ENCODE measurements at regions not wholly inside any gene's neighbourhood (a gene's known extent, or its start where the extent isn't known, plus 50 kb on each side); places are given as distances from the start of the nearest gene placed in this dataset.

DNA sequence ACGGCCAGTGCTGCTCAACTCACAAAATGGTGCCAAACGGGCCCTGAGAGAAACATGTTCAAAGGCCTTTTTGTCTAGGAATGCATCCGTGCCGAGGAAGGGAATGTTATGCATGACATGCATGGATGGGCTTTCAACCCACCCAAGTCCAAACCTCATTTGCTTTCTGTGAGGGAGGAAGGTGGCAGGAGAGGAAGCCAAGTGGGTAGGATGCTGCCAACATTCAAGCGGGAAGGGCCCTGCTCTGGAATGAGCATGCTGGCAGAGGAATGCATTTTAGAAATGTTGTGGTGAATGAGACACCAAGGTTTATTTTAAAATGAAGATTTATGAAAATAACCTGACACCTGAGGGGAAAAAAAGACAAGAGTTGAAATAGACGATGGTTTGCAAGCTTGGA, 479.1 kb downstream of the CCDC171 start:
- intact Hi-C loops (cut with micrococcal nuclease), result loop anchor here (10.0 kb wide), 1 partner anchor 63 kb away; no protein-coding TSS in a partner anchor
- CTCF ChIA-PET, result interaction anchor here (1.0 kb wide), 1 partner anchor 101 kb away, joined by 7 read pairs; no protein-coding TSS in a partner anchor

DNA sequence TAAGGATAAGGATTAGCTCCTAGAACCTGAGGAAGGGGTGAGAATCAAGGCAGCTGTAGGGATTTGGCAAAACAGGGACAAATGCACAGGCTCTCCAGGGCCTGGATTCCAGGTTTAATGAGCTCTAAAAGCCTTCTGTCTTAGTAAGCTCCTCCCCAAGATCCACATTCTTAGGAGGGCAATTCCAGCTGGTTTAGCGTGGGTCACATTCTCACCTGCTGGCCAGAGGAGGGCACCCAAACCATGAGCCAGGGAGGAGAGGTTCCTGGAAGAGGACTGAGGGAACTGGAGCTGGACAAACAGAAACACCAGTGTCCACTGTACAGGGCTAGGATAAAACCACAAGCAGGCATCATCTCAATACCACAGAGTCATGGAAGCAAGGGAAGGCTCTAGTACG, 480.0 kb downstream of the CCDC171 start:
- ChIA-PET POLR2A (no interaction called here), RAD21 (ENCODE audit: low non-redundant PET in 1 of 2, low total read pairs in 2 of 2, uncharacterized antibody in 2 of 2, unreplicated experiment in 2 of 2) (no interaction called here), CTCF (interaction anchor here (0.7 to 1.0 kb wide), 2 partner anchors 100 to 195 kb away, joined by 3 to 7 read pairs; no protein-coding TSS in a partner anchor)
- DNase-seq (ENCODE audit: low read depth, low spot score) (peak; percentile 10), ATAC-seq (peak; percentile 46)
- Histone ChIP-seq H3K4me2 (ENCODE audit: low read length) (no peak overlapping the region), H3K36me3 (ENCODE audit: control insufficient read depth in 1 of 2, insufficient read depth in 2 of 2, low read length in 2 of 2) (no peaks in the 10 kb centered on the region), H3K4me3 (replicated peaks in 1 of 2; ENCODE audit: low read depth in 1 of 2, low read length in 2 of 2) (no peak overlapping the region), H4K20me1 (ENCODE audit: insufficient read depth) (no peaks in the 10 kb centered on the region), H3K9me3 (ENCODE audit: control insufficient read depth in 1 of 2, insufficient read depth in 1 of 2, low read depth in 1 of 2, low read length in 2 of 2) (no peaks in the 10 kb centered on the region), H3K9me2 (ENCODE audit: insufficient read depth) (no peaks in the 10 kb centered on the region), H3K79me2 (ENCODE audit: insufficient read depth, low read length) (no peaks in the 10 kb centered on the region), H3K27ac (ENCODE audit: low read depth, low read length) (no peak overlapping the region), H3K27me3 (ENCODE audit: insufficient read depth, low read length) (no peaks in the 10 kb centered on the region), H2AFZ (ENCODE audit: low read depth, low read length, poor library complexity, severe bottlenecking) (no peak overlapping the region), H3K9ac (ENCODE audit: low read length) (no peak overlapping the region), H3K4me1 (ENCODE audit: control insufficient read depth in 1 of 2, insufficient read depth in 2 of 2, low read length in 2 of 2) (peaks cover 10 to 38% of the 10 kb centered on the region in 2 experiments)
- intact Hi-C loops (cut with micrococcal nuclease), result loop anchor here (10.0 kb wide), 1 partner anchor 62 kb away; no protein-coding TSS in a partner anchor
- no TSS peak for BruUV-seq (replicated peaks)
- TF ChIP-seq RAD21 (IDR thresholded peaks at IDR 0.05; ENCODE audit: low read depth), result peak; percentile 51; the same call in 1 of the 2 replicates
- no peak for TF ChIP-seq CBX3 (IDR thresholded peaks at IDR 0.05; ENCODE audit: low read depth)
- TF ChIP-seq, protein P1, sequence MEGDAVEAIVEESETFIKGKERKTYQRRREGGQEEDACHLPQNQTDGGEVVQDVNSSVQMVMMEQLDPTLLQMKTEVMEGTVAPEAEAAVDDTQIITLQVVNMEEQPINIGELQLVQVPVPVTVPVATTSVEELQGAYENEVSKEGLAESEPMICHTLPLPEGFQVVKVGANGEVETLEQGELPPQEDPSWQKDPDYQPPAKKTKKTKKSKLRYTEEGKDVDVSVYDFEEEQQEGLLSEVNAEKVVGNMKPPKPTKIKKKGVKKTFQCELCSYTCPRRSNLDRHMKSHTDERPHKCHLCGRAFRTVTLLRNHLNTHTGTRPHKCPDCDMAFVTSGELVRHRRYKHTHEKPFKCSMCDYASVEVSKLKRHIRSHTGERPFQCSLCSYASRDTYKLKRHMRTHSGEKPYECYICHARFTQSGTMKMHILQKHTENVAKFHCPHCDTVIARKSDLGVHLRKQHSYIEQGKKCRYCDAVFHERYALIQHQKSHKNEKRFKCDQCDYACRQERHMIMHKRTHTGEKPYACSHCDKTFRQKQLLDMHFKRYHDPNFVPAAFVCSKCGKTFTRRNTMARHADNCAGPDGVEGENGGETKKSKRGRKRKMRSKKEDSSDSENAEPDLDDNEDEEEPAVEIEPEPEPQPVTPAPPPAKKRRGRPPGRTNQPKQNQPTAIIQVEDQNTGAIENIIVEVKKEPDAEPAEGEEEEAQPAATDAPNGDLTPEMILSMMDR (IDR thresholded peaks at IDR 0.05 in 2 of 3, conservative IDR thresholded peaks at IDR 0.05 in 1 of 3; ENCODE audit: borderline replicate concordance in 1 of 3, insufficient read depth in 1 of 3, low read depth in 2 of 3, low read length in 2 of 3), result 0 out of 6 replicates have a peak, but pooled peaks of 2 of the 3 experiments have one; percentile 12 to 20

More for the DNA sequence above, 479.1 kb downstream of the CCDC171 start:
- Histone ChIP-seq H3K4me1 (ENCODE audit: control insufficient read depth in 1 of 2, insufficient read depth in 2 of 2, low read length in 2 of 2) (peaks cover 10 to 38% of the 10 kb centered on the region in 2 experiments), H3K4me3 (replicated peaks in 1 of 2; ENCODE audit: low read depth in 1 of 2, low read length in 2 of 2) (no peak overlapping the region), H3K9ac (ENCODE audit: low read length) (no peak overlapping the region), H3K9me3 (ENCODE audit: control insufficient read depth in 1 of 2, insufficient read depth in 1 of 2, low read depth in 1 of 2, low read length in 2 of 2) (no peaks in the 10 kb centered on the region), H3K27me3 (ENCODE audit: insufficient read depth, low read length) (no peaks in the 10 kb centered on the region), H3K9me2 (ENCODE audit: insufficient read depth) (no peaks in the 10 kb centered on the region), H4K20me1 (ENCODE audit: insufficient read depth) (no peaks in the 10 kb centered on the region), H3K36me3 (ENCODE audit: control insufficient read depth in 1 of 2, insufficient read depth in 2 of 2, low read length in 2 of 2) (no peaks in the 10 kb centered on the region), H2AFZ (ENCODE audit: low read depth, low read length, poor library complexity, severe bottlenecking) (no peak overlapping the region), H3K27ac (ENCODE audit: low read depth, low read length) (no peak overlapping the region), H3K79me2 (ENCODE audit: insufficient read depth, low read length) (no peaks in the 10 kb centered on the region), H3K4me2 (ENCODE audit: low read length) (no peak overlapping the region)
- TF ChIP-seq EZH2 (IDR thresholded peaks at IDR 0.05), result no peak
- TF ChIP-seq SP1 (IDR thresholded peaks at IDR 0.05; ENCODE audit: low read depth), result no peak
- TF ChIP-seq CEBPB (IDR thresholded peaks at IDR 0.05; ENCODE audit: low read depth), result no peak
- no peak for TF ChIP-seq RAD21 (IDR thresholded peaks at IDR 0.05; ENCODE audit: low read depth)
- BruUV-seq (replicated peaks), result no TSS peak
- no peak for DNase-seq (ENCODE audit: low read depth, low spot score)
- ATAC-seq, result no peak
- ChIA-PET POLR2A (no interaction called here), RAD21 (ENCODE audit: low non-redundant PET in 1 of 2, low total read pairs in 2 of 2, uncharacterized antibody in 2 of 2, unreplicated experiment in 2 of 2) (no interaction called here)
